Astrocyte (in vitro differentiated cells and primary cell): ENCODE measurements at regions not wholly inside any gene's neighbourhood (a gene's known extent, or its start where the extent isn't known, plus 50 kb on each side); places are given as distances from the start of the nearest gene placed in this dataset.

ENCODE experiments used
- CTCF ChIP-seq: IDR thresholded peaks from 2 replicates; pipeline ENCODE4 v1.5.1; 2011; ENCODE audit warnings: low read depth, mild to moderate bottlenecking, inconsistent platforms, low read length, moderate library complexity; ENCODE audit not compliant: insufficient read depth
- EZH2 ChIP-seq: IDR thresholded peaks from 2 replicates; pipeline ENCODE4 v1.6.1; 2012; ENCODE audit warnings: mild to moderate bottlenecking, low read length, inconsistent platforms; ENCODE audit not compliant: insufficient read depth

- TF ChIP-seq CTCF (no peak), EZH2 (no peak)
Observed at GRCh38 chr12:115661112-115661511, 616.4 kb downstream of the MED13L start.
